ENCODE measurements at regions not wholly inside any gene's neighbourhood (a gene's known extent, or its start where the extent isn't known, plus 50 kb on each side); places are given as distances from the start of the nearest gene placed in this dataset.

- intact Hi-C loops (cut with micrococcal nuclease; ENCODE audit: unreplicated experiment): no loop called here
- CTCF ChIA-PET: no interaction called here
- no peak overlapping the region for H3K27ac ChIP-seq (ENCODE audit: low read depth, low read length, poor library complexity, severe bottlenecking)
- no peaks in the 10 kb centered on the region for H3K9me3 ChIP-seq (ENCODE audit: low read depth, low read length, poor library complexity, severe bottlenecking)
- no peaks in the 10 kb centered on the region for H3K36me3 ChIP-seq (ENCODE audit: insufficient read depth, low read length, poor library complexity, severe bottlenecking)
- H3K4me3 ChIP-seq (ENCODE audit: low read depth, low read length, poor library complexity, severe bottlenecking): no peak overlapping the region
- POLR2A ChIA-PET (ENCODE audit: low non-redundant PET): no interaction called here
- no peaks in the 10 kb centered on the region for H3K4me1 ChIP-seq (ENCODE audit: insufficient read depth, low read length, poor library complexity, severe bottlenecking)
- BruUV-seq (replicated peaks): no TSS peak
- DNase-seq (ENCODE audit: low spot score): no peak
- no peak for TF ChIP-seq CTCF (conservative IDR thresholded peaks at IDR 0.05; ENCODE audit: low read depth, low read length)
- TF ChIP-seq EZH2 (IDR thresholded peaks at IDR 0.05; ENCODE audit: borderline replicate concordance, low read depth, low read length, poor library complexity, severe bottlenecking): no peak
- no peaks in the 10 kb centered on the region for H3K27me3 ChIP-seq (replicated peaks; ENCODE audit: insufficient read depth, low read depth, low read length, poor library complexity)
Observed at GRCh38 chr13:85565652-85566051, 233.6 kb downstream of the SLITRK6 start.

- no peak for TF ChIP-seq EZH2 (IDR thresholded peaks at IDR 0.05; ENCODE audit: borderline replicate concordance, low read depth, low read length, poor library complexity, severe bottlenecking)
- H3K9me3 ChIP-seq (ENCODE audit: low read depth, low read length, poor library complexity, severe bottlenecking): no peaks in the 10 kb centered on the region
- ChIA-PET CTCF (no interaction called here), POLR2A (ENCODE audit: low non-redundant PET) (no interaction called here)
- intact Hi-C loops (cut with micrococcal nuclease; ENCODE audit: unreplicated experiment): no loop called here
- no TSS peak for BruUV-seq (replicated peaks)
- H3K27me3 ChIP-seq (replicated peaks; ENCODE audit: insufficient read depth, low read depth, low read length, poor library complexity): no peaks in the 10 kb centered on the region
- H3K36me3 ChIP-seq (ENCODE audit: insufficient read depth, low read length, poor library complexity, severe bottlenecking): no peaks in the 10 kb centered on the region
- no peak overlapping the region for H3K4me3 ChIP-seq (ENCODE audit: low read depth, low read length, poor library complexity, severe bottlenecking)
- H3K27ac ChIP-seq (ENCODE audit: low read depth, low read length, poor library complexity, severe bottlenecking): no peak overlapping the region
- H3K4me1 ChIP-seq (ENCODE audit: insufficient read depth, low read length, poor library complexity, severe bottlenecking): no peaks in the 10 kb centered on the region
- peak; percentile 12 for DNase-seq (ENCODE audit: low spot score)
Observed at GRCh38 chr13:85564598-85564997, 234.6 kb downstream of the SLITRK6 start.

- no peaks in the 10 kb centered on the region for H3K36me3 ChIP-seq (ENCODE audit: insufficient read depth, low read length, poor library complexity, severe bottlenecking)
- no TSS peak for BruUV-seq (replicated peaks)
- intact Hi-C loops (cut with micrococcal nuclease; ENCODE audit: unreplicated experiment): no loop called here
- H3K27ac ChIP-seq (ENCODE audit: low read depth, low read length, poor library complexity, severe bottlenecking): no peak overlapping the region
- TF ChIP-seq EZH2 (IDR thresholded peaks at IDR 0.05; ENCODE audit: borderline replicate concordance, low read depth, low read length, poor library complexity, severe bottlenecking) (no peak), CTCF (conservative IDR thresholded peaks at IDR 0.05; ENCODE audit: low read depth, low read length) (no peak)
- H3K4me1 ChIP-seq (ENCODE audit: insufficient read depth, low read length, poor library complexity, severe bottlenecking): no peaks in the 10 kb centered on the region
- no peaks in the 10 kb centered on the region for H3K27me3 ChIP-seq (replicated peaks; ENCODE audit: insufficient read depth, low read depth, low read length, poor library complexity)
- ChIA-PET CTCF (no interaction called here), POLR2A (ENCODE audit: low non-redundant PET) (no interaction called here)
- H3K4me3 ChIP-seq (ENCODE audit: low read depth, low read length, poor library complexity, severe bottlenecking): no peak overlapping the region
- no peaks in the 10 kb centered on the region for H3K9me3 ChIP-seq (ENCODE audit: low read depth, low read length, poor library complexity, severe bottlenecking)
- DNase-seq (ENCODE audit: low spot score): no peak
Observed at GRCh38 chr13:85562282-85562681, 236.9 kb downstream of the SLITRK6 start.

- Histone ChIP-seq H3K27ac (ENCODE audit: low read depth, low read length, poor library complexity, severe bottlenecking) (no peak overlapping the region), H3K36me3 (ENCODE audit: insufficient read depth, low read length, poor library complexity, severe bottlenecking) (no peaks in the 10 kb centered on the region), H3K4me3 (ENCODE audit: low read depth, low read length, poor library complexity, severe bottlenecking) (no peak overlapping the region), H3K27me3 (replicated peaks; ENCODE audit: insufficient read depth, low read depth, low read length, poor library complexity) (no peaks in the 10 kb centered on the region), H3K4me1 (ENCODE audit: insufficient read depth, low read length, poor library complexity, severe bottlenecking) (no peaks in the 10 kb centered on the region), H3K9me3 (ENCODE audit: low read depth, low read length, poor library complexity, severe bottlenecking) (no peaks in the 10 kb centered on the region)
- no peak for TF ChIP-seq EZH2 (IDR thresholded peaks at IDR 0.05; ENCODE audit: borderline replicate concordance, low read depth, low read length, poor library complexity, severe bottlenecking)
- no peak for TF ChIP-seq CTCF (conservative IDR thresholded peaks at IDR 0.05; ENCODE audit: low read depth, low read length)
- POLR2A ChIA-PET (ENCODE audit: low non-redundant PET): no interaction called here
- CTCF ChIA-PET: no interaction called here
- intact Hi-C loops (cut with micrococcal nuclease; ENCODE audit: unreplicated experiment): no loop called here
- BruUV-seq (replicated peaks): no TSS peak
- no peak for DNase-seq (ENCODE audit: low spot score)
Observed at GRCh38 chr13:85557691-85558467, 241.3 kb downstream of the SLITRK6 start.
